Right lobe of liver (tissue), 4 donors: ENCODE measurements at regions not wholly inside any gene's neighbourhood (a gene's known extent, or its start where the extent isn't known, plus 50 kb on each side); places are given as distances from the start of the nearest gene placed in this dataset.

Source experiments
- CTCF ChIP-seq, 4 donors: fragments of 200-600 bp in 3 of 4; fragments of 450-650 bp in 1 of 4; IDR thresholded peaks; one replicate each; pipeline versions ENCODE4 v1.5.1 to v1.8.0; 2016 to 2022; ENCODE audit warnings: antibody characterized with exemption in 4 of 4, mild to moderate bottlenecking in 2 of 4
- POLR2A ChIP-seq: fragments of 450-650 bp; IDR thresholded peaks from one replicate; pipeline ENCODE4 v1.6.1; 2017; ENCODE audit warnings: antibody characterized with exemption, mild to moderate bottlenecking
- donor health status: DM: no; HTN: no; CAD: no.
- donor health status: DM: no; HTN: no; CAD: no.
- donor health status: DM: no; HTN: yes; CAD: no.

- no peak for TF ChIP-seq POLR2A
- TF ChIP-seq CTCF (IDR thresholded peaks at IDR 0.05): no peak
Observed at GRCh38 chr4:116632269-116632668, 453.1 kb downstream of the TRAM1L1 start.
